ENCODE measurements at regions not wholly inside any gene's neighbourhood (a gene's known extent, or its start where the extent isn't known, plus 50 kb on each side); places are given as distances from the start of the nearest gene placed in this dataset.

DNA sequence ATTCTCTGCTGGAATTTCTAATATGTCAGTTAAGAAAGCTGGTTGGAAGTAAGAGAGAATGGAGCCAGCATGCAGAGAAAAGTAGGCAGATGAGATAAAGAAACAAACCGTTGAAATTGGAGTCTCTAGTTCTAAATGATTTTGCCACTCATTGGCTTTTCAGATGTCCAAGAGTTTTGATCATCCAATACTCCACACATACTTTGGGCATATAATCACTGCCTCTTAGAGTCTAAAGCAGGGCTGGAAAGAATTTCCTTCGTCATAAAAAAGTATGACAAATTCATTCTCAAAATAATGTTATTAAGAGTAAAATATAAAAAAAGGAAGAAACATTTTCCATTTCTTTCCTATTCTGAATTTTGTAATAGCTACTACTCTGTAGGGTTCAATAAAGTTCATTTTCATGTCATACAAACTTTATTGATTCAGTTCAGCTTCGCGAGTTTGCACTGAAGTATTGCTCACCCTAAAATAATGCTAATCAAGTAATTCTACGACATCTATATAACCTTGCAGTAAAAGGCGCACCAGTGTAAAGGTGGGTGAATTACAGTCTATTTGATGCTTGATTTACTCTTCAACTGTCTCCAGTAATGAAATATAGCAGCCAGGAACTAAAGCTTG is 1556.6 kb downstream of the NCAM2 start:
- TF ChIP-seq, protein P1, sequence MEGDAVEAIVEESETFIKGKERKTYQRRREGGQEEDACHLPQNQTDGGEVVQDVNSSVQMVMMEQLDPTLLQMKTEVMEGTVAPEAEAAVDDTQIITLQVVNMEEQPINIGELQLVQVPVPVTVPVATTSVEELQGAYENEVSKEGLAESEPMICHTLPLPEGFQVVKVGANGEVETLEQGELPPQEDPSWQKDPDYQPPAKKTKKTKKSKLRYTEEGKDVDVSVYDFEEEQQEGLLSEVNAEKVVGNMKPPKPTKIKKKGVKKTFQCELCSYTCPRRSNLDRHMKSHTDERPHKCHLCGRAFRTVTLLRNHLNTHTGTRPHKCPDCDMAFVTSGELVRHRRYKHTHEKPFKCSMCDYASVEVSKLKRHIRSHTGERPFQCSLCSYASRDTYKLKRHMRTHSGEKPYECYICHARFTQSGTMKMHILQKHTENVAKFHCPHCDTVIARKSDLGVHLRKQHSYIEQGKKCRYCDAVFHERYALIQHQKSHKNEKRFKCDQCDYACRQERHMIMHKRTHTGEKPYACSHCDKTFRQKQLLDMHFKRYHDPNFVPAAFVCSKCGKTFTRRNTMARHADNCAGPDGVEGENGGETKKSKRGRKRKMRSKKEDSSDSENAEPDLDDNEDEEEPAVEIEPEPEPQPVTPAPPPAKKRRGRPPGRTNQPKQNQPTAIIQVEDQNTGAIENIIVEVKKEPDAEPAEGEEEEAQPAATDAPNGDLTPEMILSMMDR (IDR thresholded peaks at IDR 0.05): no peak
- no peak for TF ChIP-seq POLR2AphosphoS5 (IDR thresholded peaks at IDR 0.05; ENCODE audit: low read depth, low read length)
- TF ChIP-seq, protein P2, sequence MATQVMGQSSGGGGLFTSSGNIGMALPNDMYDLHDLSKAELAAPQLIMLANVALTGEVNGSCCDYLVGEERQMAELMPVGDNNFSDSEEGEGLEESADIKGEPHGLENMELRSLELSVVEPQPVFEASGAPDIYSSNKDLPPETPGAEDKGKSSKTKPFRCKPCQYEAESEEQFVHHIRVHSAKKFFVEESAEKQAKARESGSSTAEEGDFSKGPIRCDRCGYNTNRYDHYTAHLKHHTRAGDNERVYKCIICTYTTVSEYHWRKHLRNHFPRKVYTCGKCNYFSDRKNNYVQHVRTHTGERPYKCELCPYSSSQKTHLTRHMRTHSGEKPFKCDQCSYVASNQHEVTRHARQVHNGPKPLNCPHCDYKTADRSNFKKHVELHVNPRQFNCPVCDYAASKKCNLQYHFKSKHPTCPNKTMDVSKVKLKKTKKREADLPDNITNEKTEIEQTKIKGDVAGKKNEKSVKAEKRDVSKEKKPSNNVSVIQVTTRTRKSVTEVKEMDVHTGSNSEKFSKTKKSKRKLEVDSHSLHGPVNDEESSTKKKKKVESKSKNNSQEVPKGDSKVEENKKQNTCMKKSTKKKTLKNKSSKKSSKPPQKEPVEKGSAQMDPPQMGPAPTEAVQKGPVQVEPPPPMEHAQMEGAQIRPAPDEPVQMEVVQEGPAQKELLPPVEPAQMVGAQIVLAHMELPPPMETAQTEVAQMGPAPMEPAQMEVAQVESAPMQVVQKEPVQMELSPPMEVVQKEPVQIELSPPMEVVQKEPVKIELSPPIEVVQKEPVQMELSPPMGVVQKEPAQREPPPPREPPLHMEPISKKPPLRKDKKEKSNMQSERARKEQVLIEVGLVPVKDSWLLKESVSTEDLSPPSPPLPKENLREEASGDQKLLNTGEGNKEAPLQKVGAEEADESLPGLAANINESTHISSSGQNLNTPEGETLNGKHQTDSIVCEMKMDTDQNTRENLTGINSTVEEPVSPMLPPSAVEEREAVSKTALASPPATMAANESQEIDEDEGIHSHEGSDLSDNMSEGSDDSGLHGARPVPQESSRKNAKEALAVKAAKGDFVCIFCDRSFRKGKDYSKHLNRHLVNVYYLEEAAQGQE (IDR thresholded peaks at IDR 0.05; ENCODE audit: insufficient read depth in 1 of 2, low read depth in 2 of 2, low read length in 1 of 2): no peak

Measured in Panc1 (cell line).